ENCODE measurements at regions not wholly inside any gene's neighbourhood (a gene's known extent, or its start where the extent isn't known, plus 50 kb on each side); places are given as distances from the start of the nearest gene placed in this dataset.

- no peaks in the 10 kb centered on the region for H3K27me3 ChIP-seq (replicated peaks; ENCODE audit: control insufficient read depth, insufficient read depth, low read length)
- no peaks in the 10 kb centered on the region for H3K36me3 ChIP-seq (ENCODE audit: control insufficient read depth, insufficient read depth, low read length)
- TF ChIP-seq CTCF (IDR thresholded peaks at IDR 0.05; ENCODE audit: insufficient read depth, low read length, poor library complexity, severe bottlenecking) = no peak
- no peak for DNase-seq (ENCODE audit: extremely low read depth, insufficient read length)
- H3K4me3 ChIP-seq (replicated peaks; ENCODE audit: low read depth, low read length) = no peak overlapping the region
These were observed 1318.9 kb downstream of the OLFM4 start for GRCh38 chr13:54347531-54347930.

DNA sequence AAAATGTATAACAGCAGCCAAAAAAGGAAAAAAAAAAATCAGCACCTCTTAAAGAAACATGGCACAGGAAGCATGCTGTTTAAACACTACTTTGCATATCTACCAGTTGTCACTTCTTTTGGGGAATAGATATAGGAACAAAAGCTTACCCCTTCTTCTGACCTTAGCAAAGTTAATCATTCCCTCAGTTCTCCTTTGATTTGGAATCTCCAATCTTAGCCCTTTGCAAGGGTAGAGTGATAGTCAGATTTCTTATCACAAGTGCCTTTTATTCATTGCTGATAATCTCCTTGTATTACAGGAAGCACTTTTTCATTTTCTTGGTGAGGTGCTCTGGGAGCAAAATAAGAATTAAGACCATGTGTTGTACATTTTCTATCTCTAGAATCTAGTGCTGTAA, 1327.6 kb downstream of the OLFM4 start:
- no peaks in the 10 kb centered on the region for H3K36me3 ChIP-seq (ENCODE audit: control insufficient read depth, insufficient read depth, low read length)
- TF ChIP-seq CTCF (IDR thresholded peaks at IDR 0.05; ENCODE audit: insufficient read depth, low read length, poor library complexity, severe bottlenecking) = no peak
- H3K27me3 ChIP-seq (replicated peaks; ENCODE audit: control insufficient read depth, insufficient read depth, low read length) = no peaks in the 10 kb centered on the region
- no peak for DNase-seq (ENCODE audit: extremely low read depth, insufficient read length)
- H3K4me3 ChIP-seq (replicated peaks; ENCODE audit: low read depth, low read length) = no peak overlapping the region

- Histone ChIP-seq H3K36me3 (ENCODE audit: control insufficient read depth, insufficient read depth, low read length) (no peaks in the 10 kb centered on the region), H3K27me3 (replicated peaks; ENCODE audit: control insufficient read depth, insufficient read depth, low read length) (no peaks in the 10 kb centered on the region), H3K4me3 (replicated peaks; ENCODE audit: low read depth, low read length) (no peak overlapping the region)
- no peak for DNase-seq (ENCODE audit: extremely low read depth, insufficient read length)
- no peak for TF ChIP-seq CTCF (IDR thresholded peaks at IDR 0.05; ENCODE audit: insufficient read depth, low read length, poor library complexity, severe bottlenecking)
These were observed 1328.2 kb downstream of the OLFM4 start for GRCh38 chr13:54356849-54357248.

DNA sequence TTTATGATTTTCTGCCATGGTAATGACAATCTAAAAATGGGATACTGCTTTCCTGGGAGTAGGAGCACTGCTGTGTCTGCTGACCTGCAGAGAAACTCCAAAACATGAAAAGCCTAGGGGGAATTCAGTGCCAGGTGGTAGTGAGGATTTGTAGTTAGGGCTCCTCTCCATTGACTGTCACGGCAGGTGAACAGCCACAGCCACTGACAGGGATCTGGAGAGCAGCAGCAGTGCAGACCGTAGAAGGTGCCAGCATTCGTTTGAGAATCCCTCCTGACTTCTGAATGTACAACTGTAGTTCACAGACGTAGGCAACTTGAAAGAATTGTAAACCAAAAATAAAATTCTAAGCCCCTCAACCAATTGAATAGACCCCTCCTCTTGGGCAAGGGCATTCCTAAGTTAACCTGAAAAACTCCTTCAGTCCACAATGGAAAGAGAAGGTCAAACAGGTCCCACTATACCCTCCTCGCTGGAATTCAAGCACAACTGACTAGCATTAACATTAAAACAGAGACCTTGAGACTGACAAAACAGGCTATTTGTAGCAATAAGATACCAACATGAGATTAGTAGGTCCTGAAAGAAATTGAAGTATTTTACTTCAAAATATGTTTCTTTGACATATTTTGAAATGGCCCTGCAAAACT, 1328.8 kb downstream of the OLFM4 start:
- no peak for TF ChIP-seq CTCF (IDR thresholded peaks at IDR 0.05; ENCODE audit: insufficient read depth, low read length, poor library complexity, severe bottlenecking)
- no peak for DNase-seq (ENCODE audit: extremely low read depth, insufficient read length)
- Histone ChIP-seq H3K36me3 (ENCODE audit: control insufficient read depth, insufficient read depth, low read length) (no peaks in the 10 kb centered on the region), H3K4me3 (replicated peaks; ENCODE audit: low read depth, low read length) (no peak overlapping the region), H3K27me3 (replicated peaks; ENCODE audit: control insufficient read depth, insufficient read depth, low read length) (no peaks in the 10 kb centered on the region)

- no peak overlapping the region for H3K4me3 ChIP-seq (replicated peaks; ENCODE audit: low read depth, low read length)
- no peak for DNase-seq (ENCODE audit: extremely low read depth, insufficient read length)
- no peaks in the 10 kb centered on the region for H3K36me3 ChIP-seq (ENCODE audit: control insufficient read depth, insufficient read depth, low read length)
- no peaks in the 10 kb centered on the region for H3K27me3 ChIP-seq (replicated peaks; ENCODE audit: control insufficient read depth, insufficient read depth, low read length)
- no peak for TF ChIP-seq CTCF (IDR thresholded peaks at IDR 0.05; ENCODE audit: insufficient read depth, low read length, poor library complexity, severe bottlenecking)
These were observed 1332.8 kb downstream of the OLFM4 start for GRCh38 chr13:54361460-54361859.

GRCh38 chr13:54366728-54367127, 1338.1 kb downstream of the OLFM4 start:
- no peak for DNase-seq (ENCODE audit: extremely low read depth, insufficient read length)
- no peak for TF ChIP-seq CTCF (IDR thresholded peaks at IDR 0.05; ENCODE audit: insufficient read depth, low read length, poor library complexity, severe bottlenecking)
- no peak overlapping the region for H3K4me3 ChIP-seq (replicated peaks; ENCODE audit: low read depth, low read length)
- no peaks in the 10 kb centered on the region for H3K36me3 ChIP-seq (ENCODE audit: control insufficient read depth, insufficient read depth, low read length)
- no peaks in the 10 kb centered on the region for H3K27me3 ChIP-seq (replicated peaks; ENCODE audit: control insufficient read depth, insufficient read depth, low read length)

Data from GM06990 (cell line).